Progenitor cell of endocrine pancreas (in vitro differentiated cells): ENCODE measurements at regions not wholly inside any gene's neighbourhood (a gene's known extent, or its start where the extent isn't known, plus 50 kb on each side); places are given as distances from the start of the nearest gene placed in this dataset.

ENCODE experiments used
- DNase-seq: peaks from one replicate; pipeline ENCODE4 v3.0.0; 2021; ENCODE audit warnings: low spot score; ENCODE audit not compliant: unreplicated experiment
- H3K27ac Mint-ChIP-seq: 2 replicates; pipeline ENCODE4 v1.8.0; 2021; ENCODE audit warnings: mild to moderate bottlenecking, moderate library complexity, mixed read lengths
- H3K27me3 Mint-ChIP-seq: 2 replicates; pipeline ENCODE4 v1.8.0; 2021; ENCODE audit warnings: mixed read lengths
- H3K36me3 Mint-ChIP-seq: 2 replicates; pipeline ENCODE4 v1.8.0; 2022; ENCODE audit warnings: mixed read lengths; ENCODE audit not compliant: insufficient read depth
- H3K4me1 Mint-ChIP-seq: 2 replicates; pipeline ENCODE4 v1.8.0; 2021; ENCODE audit warnings: low read depth, mixed read lengths
- H3K4me3 Mint-ChIP-seq: 2 replicates; pipeline ENCODE4 v1.8.0; 2021; ENCODE audit warnings: low read depth, mild to moderate bottlenecking, moderate library complexity, mixed read lengths
- H3K9me3 Mint-ChIP-seq: 2 replicates; pipeline ENCODE4 v1.8.0; 2021; ENCODE audit warnings: low read depth, mixed read lengths
- CTCF ChIP-seq: fragments of 200-600 bp; sonication (generic); IDR thresholded peaks from one replicate; pipeline ENCODE4 v1.5.0; 2021; ENCODE audit warnings: antibody characterized with exemption, mild to moderate bottlenecking; ENCODE audit not compliant: unreplicated experiment

- H3K4me1 Mint-ChIP-seq = no peaks in the 10 kb centered on the region
- TF ChIP-seq CTCF = no peak
- H3K9me3 Mint-ChIP-seq = no peaks in the 10 kb centered on the region
- H3K27me3 Mint-ChIP-seq = no peaks in the 10 kb centered on the region
- no peak for DNase-seq
- H3K27ac Mint-ChIP-seq = no peak overlapping the region
- no peak overlapping the region for H3K4me3 Mint-ChIP-seq
- H3K36me3 Mint-ChIP-seq = no peaks in the 10 kb centered on the region
Observed at GRCh38 chr21:28099001-28099705, 893.5 kb downstream of the LTN1 start.

GRCh38 chr21:28091466-28091865, 901.2 kb downstream of the LTN1 start:
- Mint-ChIP-seq H3K36me3 (peaks cover 5% of the 10 kb centered on the region), H3K9me3 (peaks cover 23% of the 10 kb centered on the region), H3K4me3 (no peak overlapping the region), H3K27me3 (no peaks in the 10 kb centered on the region), H3K4me1 (peaks cover 16% of the 10 kb centered on the region), H3K27ac (no peak overlapping the region)
- no peak for DNase-seq
- TF ChIP-seq CTCF = no peak

GRCh38 chr21:28090546-28090945, 902.1 kb downstream of the LTN1 start:
- Mint-ChIP-seq H3K4me3 (peak overlapping the region; percentile 10), H3K27ac (peak overlapping the region; percentile 93), H3K9me3 (peaks cover 27% of the 10 kb centered on the region), H3K27me3 (no peaks in the 10 kb centered on the region), H3K36me3 (peaks cover 5% of the 10 kb centered on the region), H3K4me1 (peaks cover 16% of the 10 kb centered on the region)
- DNase-seq = no peak
- no peak for TF ChIP-seq CTCF

GRCh38 chr21:28089599-28090441, 902.9 kb downstream of the LTN1 start:
- Mint-ChIP-seq H3K27me3 (no peaks in the 10 kb centered on the region), H3K27ac (peak overlapping the region; percentile 93), H3K9me3 (peaks cover 30% of the 10 kb centered on the region), H3K4me1 (peaks cover 16% of the 10 kb centered on the region), H3K36me3 (peaks cover 5% of the 10 kb centered on the region), H3K4me3 (peak overlapping the region; percentile 10)
- DNase-seq = no peak
- TF ChIP-seq CTCF = no peak

GRCh38 chr21:28086861-28087581, 905.7 kb downstream of the LTN1 start:
- peaks cover 30% of the 10 kb centered on the region for H3K9me3 Mint-ChIP-seq
- H3K36me3 Mint-ChIP-seq = peaks cover 5% of the 10 kb centered on the region
- H3K4me1 Mint-ChIP-seq = peaks cover 16% of the 10 kb centered on the region
- H3K27ac Mint-ChIP-seq = no peak overlapping the region
- H3K27me3 Mint-ChIP-seq = no peaks in the 10 kb centered on the region
- DNase-seq = no peak
- TF ChIP-seq CTCF = no peak
- H3K4me3 Mint-ChIP-seq = no peak overlapping the region
